Karpas-422 (cell line): ENCODE measurements at regions not wholly inside any gene's neighbourhood (a gene's known extent, or its start where the extent isn't known, plus 50 kb on each side); places are given as distances from the start of the nearest gene placed in this dataset.

Source experiments
- DNase-seq: peaks from one replicate; pipeline ENCODE4 v3.0.0-alpha.2; 2015
- H2AFZ ChIP-seq: fragments of 200-600 bp; sonication (generic); 2 replicates; pipeline ENCODE4 v1.6.1; 2014; ENCODE audit warnings: antibody characterized with exemption, low read length, mixed read lengths
- H3K27ac ChIP-seq: fragments of 200-600 bp; sonication (generic); 2 replicates; pipeline ENCODE4 v1.5.1; 2014; ENCODE audit warnings: mild to moderate bottlenecking, low read length, moderate library complexity
- H3K27me3 ChIP-seq: fragments of 200-600 bp; sonication (generic); 2 replicates; pipeline ENCODE4 v1.6.1; 2014; ENCODE audit warnings: low read length, mixed read lengths
- H3K36me3 ChIP-seq: fragments of 200-600 bp; sonication (generic); 2 replicates; pipeline ENCODE4 v1.6.1; 2014; ENCODE audit warnings: low read length, mixed read lengths; ENCODE audit not compliant: insufficient read depth
- H3K4me1 ChIP-seq: fragments of 200-600 bp; sonication (generic); 2 replicates; pipeline ENCODE4 v1.6.1; 2014; ENCODE audit warnings: mild to moderate bottlenecking, low read length, mixed read lengths
- H3K4me2 ChIP-seq: fragments of 200-600 bp; sonication (generic); 2 replicates; pipeline ENCODE4 v1.6.1; 2014; ENCODE audit warnings: low read length, low read depth, mild to moderate bottlenecking; ENCODE audit not compliant: poor library complexity, severe bottlenecking
- H3K4me3 ChIP-seq: fragments of 200-600 bp; sonication (generic); 2 replicates; pipeline ENCODE4 v1.5.1; 2014; ENCODE audit warnings: mild to moderate bottlenecking, antibody characterized with exemption, low read length, mixed read lengths
- H3K79me2 ChIP-seq: fragments of 200-600 bp; sonication (generic); 2 replicates; pipeline ENCODE4 v1.6.1; 2014; ENCODE audit warnings: mild to moderate bottlenecking, low read length, mixed read lengths
- H3K9ac ChIP-seq: fragments of 200-600 bp; sonication (generic); 2 replicates; pipeline ENCODE4 v1.6.0; 2014; ENCODE audit warnings: low read length
- H3K9me2 ChIP-seq: fragments of 200-600 bp; sonication (generic), shearing (Covaris generic); replicated peaks from 2 replicates; pipeline ENCODE4 v1.6.0; 2014; ENCODE audit warnings: mild to moderate bottlenecking, low read length, moderate library complexity; ENCODE audit not compliant: insufficient read depth
- H3K9me3 ChIP-seq: fragments of 300-700, 200-600 bp; sonication (generic); 2 replicates; pipeline ENCODE4 v1.6.1; 2014; ENCODE audit warnings: low read length, mixed read lengths
- H4K20me1 ChIP-seq: fragments of 200-600 bp; sonication (generic); 2 replicates; pipeline ENCODE4 v1.6.1; 2014; ENCODE audit warnings: mild to moderate bottlenecking, antibody characterized with exemption, low read length, low read depth; ENCODE audit not compliant: insufficient read depth

GRCh38 chr20:63068711-63069367 lies 62.1 kb upstream of the BHLHE23 start:
- peaks cover 3% of the 10 kb centered on the region; the same call in 1 of the 2 replicates for H3K4me1 ChIP-seq

GRCh38 chr20:63067721-63068560 lies 61.2 kb upstream of the BHLHE23 start:
- Histone ChIP-seq H4K20me1 (no peaks in the 10 kb centered on the region), H3K4me1 (peaks cover 3% of the 10 kb centered on the region; the same call in 1 of the 2 replicates), H3K4me3 (no peak overlapping the region), H3K4me2 (no peak overlapping the region), H3K9me3 (no peaks in the 10 kb centered on the region), H3K79me2 (no peaks in the 10 kb centered on the region), H3K9ac (no peak overlapping the region), H3K27me3 (no peaks in the 10 kb centered on the region), H2AFZ (no peak overlapping the region), H3K27ac (no peak overlapping the region), H3K36me3 (no peaks in the 10 kb centered on the region), H3K9me2 (no peaks in the 10 kb centered on the region)
- no peak for DNase-seq

More at GRCh38 chr20:63068711-63069367, 62.1 kb upstream of the BHLHE23 start:
- H3K9me3 ChIP-seq = no peaks in the 10 kb centered on the region
- H3K4me2 ChIP-seq = no peak overlapping the region
- no peaks in the 10 kb centered on the region for H3K79me2 ChIP-seq
- no peak overlapping the region for H2AFZ ChIP-seq
- no peak overlapping the region for H3K9ac ChIP-seq
- H4K20me1 ChIP-seq = no peaks in the 10 kb centered on the region
- H3K27ac ChIP-seq = no peak overlapping the region
- no peaks in the 10 kb centered on the region for H3K36me3 ChIP-seq
- no peaks in the 10 kb centered on the region for H3K9me2 ChIP-seq
- no peak for DNase-seq
- no peak overlapping the region for H3K4me3 ChIP-seq
- no peaks in the 10 kb centered on the region for H3K27me3 ChIP-seq

GRCh38 chr20:63067266-63067635 lies 60.5 kb upstream of the BHLHE23 start:
- Histone ChIP-seq H3K27ac (no peak overlapping the region), H3K36me3 (no peaks in the 10 kb centered on the region), H3K27me3 (no peaks in the 10 kb centered on the region), H3K79me2 (no peaks in the 10 kb centered on the region), H3K4me1 (peaks cover 3% of the 10 kb centered on the region; the same call in 1 of the 2 replicates), H3K9me3 (no peaks in the 10 kb centered on the region), H3K4me3 (no peak overlapping the region), H2AFZ (no peak overlapping the region), H3K9ac (no peak overlapping the region), H3K4me2 (no peak overlapping the region), H3K9me2 (no peaks in the 10 kb centered on the region), H4K20me1 (no peaks in the 10 kb centered on the region)
- DNase-seq = no peak

GRCh38 chr20:63066506-63067265 lies 59.9 kb upstream of the BHLHE23 start:
- no peak overlapping the region for H3K27ac ChIP-seq
- no peaks in the 10 kb centered on the region for H3K79me2 ChIP-seq
- no peak overlapping the region for H3K4me2 ChIP-seq
- H3K9me3 ChIP-seq = no peaks in the 10 kb centered on the region
- no peaks in the 10 kb centered on the region for H4K20me1 ChIP-seq
- no peak overlapping the region for H3K4me3 ChIP-seq
- H2AFZ ChIP-seq = no peak overlapping the region
- no peaks in the 10 kb centered on the region for H3K27me3 ChIP-seq
- no peaks in the 10 kb centered on the region for H3K36me3 ChIP-seq
- no peak overlapping the region for H3K9ac ChIP-seq
- H3K4me1 ChIP-seq = peaks cover 3% of the 10 kb centered on the region; the same call in 1 of the 2 replicates
- no peak for DNase-seq
- H3K9me2 ChIP-seq = no peaks in the 10 kb centered on the region

- Histone ChIP-seq H3K36me3 (no peaks in the 10 kb centered on the region), H3K9me2 (no peaks in the 10 kb centered on the region), H3K4me1 (peaks cover 3% of the 10 kb centered on the region; the same call in 1 of the 2 replicates), H3K9ac (no peak overlapping the region), H3K79me2 (no peaks in the 10 kb centered on the region), H3K9me3 (no peaks in the 10 kb centered on the region), H2AFZ (no peak overlapping the region), H3K27ac (no peak overlapping the region), H3K4me3 (no peak overlapping the region), H3K4me2 (no peak overlapping the region), H3K27me3 (no peaks in the 10 kb centered on the region), H4K20me1 (no peaks in the 10 kb centered on the region)
- DNase-seq = no peak
Observed at GRCh38 chr20:63065911-63066310, 59.1 kb upstream of the BHLHE23 start.

- Histone ChIP-seq H2AFZ (no peak overlapping the region), H4K20me1 (no peaks in the 10 kb centered on the region), H3K4me2 (no peak overlapping the region), H3K79me2 (no peaks in the 10 kb centered on the region), H3K9me2 (no peaks in the 10 kb centered on the region), H3K27me3 (no peaks in the 10 kb centered on the region), H3K27ac (no peak overlapping the region), H3K4me3 (no peak overlapping the region), H3K36me3 (no peaks in the 10 kb centered on the region), H3K9me3 (no peaks in the 10 kb centered on the region), H3K4me1 (peaks cover 3% of the 10 kb centered on the region; the same call in 1 of the 2 replicates), H3K9ac (no peak overlapping the region)
- DNase-seq = no peak
Observed at GRCh38 chr20:63064745-63065711, 58.3 kb upstream of the BHLHE23 start.

GRCh38 chr20:63064310-63064709 lies 57.5 kb upstream of the BHLHE23 start:
- Histone ChIP-seq H3K9ac (no peak overlapping the region), H3K9me2 (no peaks in the 10 kb centered on the region), H2AFZ (no peak overlapping the region), H3K79me2 (no peaks in the 10 kb centered on the region), H3K4me2 (no peak overlapping the region), H3K4me1 (peaks cover 3% of the 10 kb centered on the region; the same call in 1 of the 2 replicates), H3K4me3 (no peak overlapping the region), H4K20me1 (no peaks in the 10 kb centered on the region), H3K27ac (no peak overlapping the region), H3K9me3 (no peaks in the 10 kb centered on the region), H3K36me3 (no peaks in the 10 kb centered on the region), H3K27me3 (no peaks in the 10 kb centered on the region)
- peak; percentile 82 for DNase-seq
